Skin of body (tissue), 2 donors: ENCODE measurements at regions not wholly inside any gene's neighbourhood (a gene's known extent, or its start where the extent isn't known, plus 50 kb on each side); places are given as distances from the start of the nearest gene placed in this dataset. TPM values are rescaled to one million over a fixed set of nuclear protein-coding genes. Genes with fewer than 3 reads are reported as not detected.

Source experiments
- DNase-seq: peaks from one replicate; lab custom pipeline; 2025; lab: John Stamatoyannopoulos, UW
- small RNA-seq: library from RNA; depleted of rRNA; stranded (forward); fragments of <200 nt; gene quantifications from one replicate; pipeline ENCODE3, GENCODE V24; 2014; ENCODE audit warnings: low replicate concordance

- no peak for DNase-seq
Observed at GRCh38 chr2:23311186-23311585, 73.8 kb upstream of the KLHL29 start.

- DNase-seq, result no peak
Observed at GRCh38 chr2:23312996-23313606, 71.9 kb upstream of the KLHL29 start.

DNA sequence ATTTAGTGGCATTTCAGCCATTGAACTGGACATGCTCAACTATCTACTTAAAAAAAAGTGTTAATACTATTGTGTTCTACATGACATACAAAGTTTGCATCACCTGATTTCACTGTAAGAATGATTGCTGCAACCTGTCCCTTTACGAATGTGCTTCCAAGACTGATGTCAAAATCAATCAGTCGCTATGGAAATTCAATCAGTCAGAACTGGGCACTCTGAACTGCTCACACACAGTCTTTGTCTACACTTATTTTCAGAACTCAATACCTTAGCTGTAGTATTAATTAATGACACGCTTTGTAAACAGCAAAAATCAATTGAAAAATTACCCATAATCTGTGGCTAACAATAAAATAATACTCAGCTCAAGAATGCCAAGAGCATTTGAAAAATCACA lies 70.3 kb upstream of the KLHL29 start:
- no peak for DNase-seq

DNA sequence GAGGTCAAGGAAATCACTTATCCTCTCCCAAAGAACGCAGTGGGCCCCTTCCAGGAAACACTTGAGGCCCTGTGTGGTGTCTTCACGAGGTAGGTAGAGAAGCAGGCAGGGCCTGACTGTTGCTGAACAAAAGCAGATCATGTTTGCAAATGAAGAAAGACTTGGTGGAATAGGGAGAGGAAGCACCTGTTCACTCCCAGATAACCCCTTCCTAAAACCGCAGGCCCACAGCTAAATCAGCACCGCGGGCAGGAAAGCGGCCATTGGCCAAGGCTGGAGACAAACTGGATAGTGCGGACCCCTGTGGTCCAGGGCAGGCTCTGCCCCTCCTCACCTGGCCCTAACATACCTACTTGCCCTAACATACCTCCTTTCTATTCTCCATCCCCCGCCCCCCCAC lies 64.9 kb upstream of the KLHL29 start:
- no peak for DNase-seq

- DNase-seq, result no peak
Observed at GRCh38 chr2:23321751-23322150, 63.2 kb upstream of the KLHL29 start.

DNA sequence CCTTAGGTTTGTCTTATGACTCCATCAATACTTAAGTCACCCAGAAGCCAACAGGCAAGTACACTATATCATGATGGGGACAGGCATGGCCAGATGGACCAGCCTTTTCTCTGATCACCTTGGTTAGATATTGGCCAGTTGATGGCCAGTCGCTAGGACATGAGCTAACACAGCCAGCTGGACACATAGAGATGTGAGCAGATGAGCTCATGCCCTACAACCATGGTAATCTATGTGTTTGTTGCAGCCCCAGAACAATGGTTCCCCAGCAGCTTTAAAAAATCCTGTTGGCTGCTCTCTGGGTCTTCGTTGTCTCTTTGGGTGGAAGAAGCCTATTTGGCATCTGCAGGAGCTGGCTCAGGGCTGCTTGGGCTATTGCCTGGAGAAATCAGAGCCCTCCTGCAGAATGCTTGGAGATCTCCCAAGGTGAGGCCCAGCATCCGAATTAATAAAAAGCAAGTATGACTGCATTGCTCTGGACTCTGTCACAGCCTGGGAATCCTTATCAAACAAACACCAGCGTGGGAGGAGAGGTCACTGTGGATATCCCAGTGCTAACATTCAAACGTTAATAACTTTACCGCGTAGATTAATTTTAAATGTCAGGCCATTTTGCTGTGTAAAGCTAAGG lies 62.3 kb upstream of the KLHL29 start:
- peak; percentile 24 for DNase-seq

- no peak for DNase-seq
Observed at GRCh38 chr2:23323198-23323916, 61.6 kb upstream of the KLHL29 start.

DNA sequence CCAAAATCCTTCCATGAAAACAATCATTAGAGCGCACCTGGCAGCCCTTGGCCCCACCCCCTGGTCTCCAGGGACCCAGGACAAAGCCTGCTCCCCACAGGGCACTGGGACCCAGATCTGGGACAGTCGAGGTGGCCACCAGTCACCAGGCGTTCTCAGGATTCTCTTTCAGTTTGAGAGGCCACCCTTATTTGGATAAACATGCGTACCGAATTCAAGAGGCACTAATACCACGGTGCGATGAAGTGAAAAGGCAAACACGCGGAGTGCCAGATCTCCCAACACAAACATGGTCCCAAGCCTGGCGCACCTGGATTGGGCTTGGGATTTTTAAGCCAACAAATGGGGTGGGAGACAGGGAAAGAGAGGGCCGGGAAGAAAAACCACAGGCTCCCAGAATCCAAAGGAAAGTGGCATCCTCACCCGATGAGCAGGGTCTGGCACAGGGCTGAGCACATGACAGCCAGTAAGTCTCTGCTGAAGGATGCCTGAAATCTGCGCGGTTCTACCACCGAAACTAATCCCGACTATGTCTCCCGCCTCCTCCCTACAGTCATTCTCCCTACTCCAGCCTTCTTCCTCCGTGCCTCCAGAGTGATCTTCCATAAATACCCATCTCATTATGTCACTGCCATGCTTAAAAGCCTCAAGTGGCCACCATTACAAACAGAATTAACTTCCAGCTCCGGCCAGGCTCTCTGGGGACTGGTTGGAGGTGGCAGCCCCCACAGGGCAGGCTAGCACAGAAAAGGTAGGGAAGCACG lies 60.9 kb upstream of the KLHL29 start:
- no peak for DNase-seq

GRCh38 chr2:23326330-23326729 lies 58.6 kb upstream of the KLHL29 start:
- DNase-seq, result no peak

GRCh38 chr2:23327416-23327815 lies 57.6 kb upstream of the KLHL29 start:
- no peak for DNase-seq

GRCh38 chr2:23327887-23328286 lies 57.1 kb upstream of the KLHL29 start:
- no peak for DNase-seq

- DNase-seq, result no peak
Observed at GRCh38 chr2:23330214-23330613, 54.8 kb upstream of the KLHL29 start.

Small RNAs in the stretch of these regions (small RNA-seq; reads per million reads assigned to genes)
- not detected for gene AC099799.1
- gene RN7SL117P, result not detected
- not detected for gene RNA5SP87
